PC-3 (cell line): ENCODE measurements at regions not wholly inside any gene's neighbourhood (a gene's known extent, or its start where the extent isn't known, plus 50 kb on each side); places are given as distances from the start of the nearest gene placed in this dataset.

Experiments used
- ATAC-seq: fragments of 200-7000 bp; cut with Tn5 transposase; 2 replicates; pipeline ENCODE4 v1.9.1; 2020; ENCODE audit warnings: mild to moderate bottlenecking, moderate library complexity
- BruUV-seq: library from RNA; stranded (reverse); fragments of 400-500 nt; replicated peaks from 2 replicates; lab custom pipeline; 2021; lab: Mats Ljungman, UMichigan
- CTCF ChIA-PET: fragments of 300-600 bp; sonication (Branson Sonifier 250); formaldehyde crosslinking; loops from one replicate; lab custom pipeline; 2022; ENCODE audit warnings: antibody characterized with exemption; lab: Charles Lee
- POLR2A ChIA-PET: fragments of 300-600 bp; sonication (Branson Sonifier 250); formaldehyde crosslinking; loops from one replicate; lab custom pipeline; 2022; ENCODE audit warnings: antibody characterized with exemption; ENCODE audit not compliant: unreplicated experiment; lab: Charles Lee
- DNase-seq: peaks from one replicate; pipeline ENCODE4 v3.0.0-alpha.2; 2015
- H2AFZ ChIP-seq: fragments of 300-600 bp; sonication (generic); 2 replicates; pipeline ENCODE4 v1.6.0; 2016; ENCODE audit warnings: antibody characterized with exemption, low read length
- H3F3A ChIP-seq: fragments of 300-600 bp; sonication (generic); one replicate; pipeline ENCODE4 v1.6.0; 2017; ENCODE audit warnings: antibody characterized with exemption, low read length, control low read depth, mild to moderate bottlenecking; ENCODE audit not compliant: unreplicated experiment
- H3K27ac ChIP-seq: fragments of 300-600 bp; sonication (generic); 2 replicates; pipeline ENCODE4 v1.5.1; 2016; ENCODE audit warnings: mild to moderate bottlenecking, low read length
- H3K27me3 ChIP-seq: fragments of 300-600 bp; sonication (generic); 2 replicates; pipeline ENCODE4 v1.6.1; 2016; ENCODE audit warnings: low read length, mixed read lengths
- H3K36me3 ChIP-seq: fragments of 300-600 bp; sonication (generic); 2 replicates; pipeline ENCODE4 v1.6.1; 2016; ENCODE audit warnings: low read depth, mixed run types, low read length, mixed read lengths
- H3K4me1 ChIP-seq: fragments of 300-600 bp; sonication (generic); 2 replicates; pipeline ENCODE4 v1.5.1; 2016; ENCODE audit warnings: low read length; ENCODE audit not compliant: insufficient read depth
- H3K4me2 ChIP-seq: fragments of 300-600 bp; sonication (generic); 2 replicates; pipeline ENCODE4 v1.6.0; 2016; ENCODE audit warnings: low read length
- H3K4me3 ChIP-seq: fragments of 300-600 bp; sonication (generic); 2 replicates; pipeline ENCODE4 v1.5.1; 2016; ENCODE audit warnings: mild to moderate bottlenecking, low read length, mixed read lengths
- H3K79me2 ChIP-seq: fragments of 300-600 bp; sonication (generic); 2 replicates; pipeline ENCODE4 v1.6.1; 2017; ENCODE audit warnings: low read length, mixed read lengths
- H3K9ac ChIP-seq: fragments of 300-600 bp; sonication (generic); 2 replicates; pipeline ENCODE4 v1.6.0; 2016; ENCODE audit warnings: mild to moderate bottlenecking, low read length
- H3K9me2 ChIP-seq: fragments of 300-600 bp; sonication (generic); replicated peaks from 2 replicates; pipeline ENCODE4 v1.6.1; 2016; ENCODE audit warnings: mixed run types, low read length, mixed read lengths
- H3K9me3 ChIP-seq: fragments of 300-600 bp; sonication (generic); 2 replicates; pipeline ENCODE4 v1.6.1; 2016; ENCODE audit warnings: low read length, mixed read lengths
- H4K20me1 ChIP-seq: fragments of 300-600 bp; sonication (generic); 2 replicates; pipeline ENCODE4 v1.6.1; 2016; ENCODE audit warnings: low read length, mixed read lengths
- EZH2 ChIP-seq: fragments of 300-600 bp; sonication (generic); IDR thresholded peaks from one replicate; pipeline ENCODE4 v1.6.1; 2017; ENCODE audit warnings: antibody characterized with exemption, mild to moderate bottlenecking, low read length; ENCODE audit not compliant: unreplicated experiment
- EZH2phosphoT487 ChIP-seq: fragments of 300-600 bp; sonication (generic); IDR thresholded peaks from 2 replicates; pipeline ENCODE4 v1.6.1; 2018; ENCODE audit warnings: mild to moderate bottlenecking, antibody characterized with exemption, low read length, borderline replicate concordance
- intact Hi-C: fragments of 100-400 bp; cut with micrococcal nuclease; formaldehyde crosslinking; loops from 2 replicates; pipeline ENCODE4 v1.9.0; 2023
- TF ChIP-seq, protein P1 (sequence below): fragments of 300-600 bp; sonication (generic); conservative IDR thresholded peaks from 2 replicates; pipeline ENCODE4 v1.5.1; 2017; ENCODE audit warnings: antibody characterized with exemption, low read depth, mild to moderate bottlenecking, low read length

- H3K36me3 ChIP-seq = no peaks in the 10 kb centered on the region
- H3K9me3 ChIP-seq = no peaks in the 10 kb centered on the region
- H2AFZ ChIP-seq = no peak overlapping the region
- H3K4me2 ChIP-seq = no peak overlapping the region
- TF ChIP-seq EZH2 = no peak
- TF ChIP-seq, protein P1, sequence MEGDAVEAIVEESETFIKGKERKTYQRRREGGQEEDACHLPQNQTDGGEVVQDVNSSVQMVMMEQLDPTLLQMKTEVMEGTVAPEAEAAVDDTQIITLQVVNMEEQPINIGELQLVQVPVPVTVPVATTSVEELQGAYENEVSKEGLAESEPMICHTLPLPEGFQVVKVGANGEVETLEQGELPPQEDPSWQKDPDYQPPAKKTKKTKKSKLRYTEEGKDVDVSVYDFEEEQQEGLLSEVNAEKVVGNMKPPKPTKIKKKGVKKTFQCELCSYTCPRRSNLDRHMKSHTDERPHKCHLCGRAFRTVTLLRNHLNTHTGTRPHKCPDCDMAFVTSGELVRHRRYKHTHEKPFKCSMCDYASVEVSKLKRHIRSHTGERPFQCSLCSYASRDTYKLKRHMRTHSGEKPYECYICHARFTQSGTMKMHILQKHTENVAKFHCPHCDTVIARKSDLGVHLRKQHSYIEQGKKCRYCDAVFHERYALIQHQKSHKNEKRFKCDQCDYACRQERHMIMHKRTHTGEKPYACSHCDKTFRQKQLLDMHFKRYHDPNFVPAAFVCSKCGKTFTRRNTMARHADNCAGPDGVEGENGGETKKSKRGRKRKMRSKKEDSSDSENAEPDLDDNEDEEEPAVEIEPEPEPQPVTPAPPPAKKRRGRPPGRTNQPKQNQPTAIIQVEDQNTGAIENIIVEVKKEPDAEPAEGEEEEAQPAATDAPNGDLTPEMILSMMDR = no peak
- no peak for TF ChIP-seq EZH2phosphoT487
- H3K9me2 ChIP-seq = no peaks in the 10 kb centered on the region
- no peak overlapping the region for H3K9ac ChIP-seq
- POLR2A ChIA-PET = no interaction called here
- no peaks in the 10 kb centered on the region for H3K4me1 ChIP-seq
- H3K27me3 ChIP-seq = peaks cover 43% of the 10 kb centered on the region
- no TSS peak for BruUV-seq
- CTCF ChIA-PET = no interaction called here
- H4K20me1 ChIP-seq = no peaks in the 10 kb centered on the region
- no peaks in the 10 kb centered on the region for H3K79me2 ChIP-seq
- intact Hi-C loops = no loop called here
- H3F3A ChIP-seq = no peaks in the 10 kb centered on the region
- H3K27ac ChIP-seq = no peak overlapping the region
- no peak overlapping the region for H3K4me3 ChIP-seq
- DNase-seq = no peak
- ATAC-seq = no peak
These were observed 62.3 kb upstream of the EGLN3 start for GRCh38 chr14:34012978-34013720.

DNA sequence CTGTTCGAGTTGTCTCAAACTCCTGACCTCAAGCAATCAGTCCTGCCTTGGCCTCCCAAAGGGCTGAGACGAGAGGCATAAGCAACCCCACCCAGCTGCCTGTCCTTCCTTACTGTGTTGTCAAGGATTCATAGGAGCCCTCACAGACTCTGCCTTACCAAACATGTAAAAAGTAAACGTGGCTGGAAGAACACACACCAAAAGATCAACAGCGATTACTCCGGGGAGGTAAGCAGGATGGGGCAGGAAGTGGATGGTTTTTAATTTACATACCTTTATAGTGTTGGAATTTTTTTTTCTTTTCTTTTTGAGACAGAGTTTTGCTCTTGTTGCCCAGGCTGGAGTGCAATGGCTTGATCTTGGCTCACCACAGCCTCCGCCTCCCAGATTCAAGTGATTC is 61.5 kb upstream of the EGLN3 start:
- ATAC-seq (no peak), DNase-seq (no peak)
- TF ChIP-seq EZH2 (no peak), EZH2phosphoT487 (no peak)
- TF ChIP-seq, protein P1 = no peak
- no peaks in the 10 kb centered on the region for H3K9me3 ChIP-seq
- H3K27ac ChIP-seq = no peak overlapping the region
- no peaks in the 10 kb centered on the region for H4K20me1 ChIP-seq
- H3K79me2 ChIP-seq = no peaks in the 10 kb centered on the region
- H3K4me3 ChIP-seq = no peak overlapping the region
- no peak overlapping the region for H3K4me2 ChIP-seq
- CTCF ChIA-PET = no interaction called here
- H3K9me2 ChIP-seq = no peaks in the 10 kb centered on the region
- POLR2A ChIA-PET = no interaction called here
- H3K9ac ChIP-seq = no peak overlapping the region
- intact Hi-C loops = no loop called here
- no peaks in the 10 kb centered on the region for H3F3A ChIP-seq
- peaks cover 40% of the 10 kb centered on the region for H3K27me3 ChIP-seq
- H3K4me1 ChIP-seq = no peaks in the 10 kb centered on the region
- H2AFZ ChIP-seq = no peak overlapping the region
- no TSS peak for BruUV-seq
- no peaks in the 10 kb centered on the region for H3K36me3 ChIP-seq

DNA sequence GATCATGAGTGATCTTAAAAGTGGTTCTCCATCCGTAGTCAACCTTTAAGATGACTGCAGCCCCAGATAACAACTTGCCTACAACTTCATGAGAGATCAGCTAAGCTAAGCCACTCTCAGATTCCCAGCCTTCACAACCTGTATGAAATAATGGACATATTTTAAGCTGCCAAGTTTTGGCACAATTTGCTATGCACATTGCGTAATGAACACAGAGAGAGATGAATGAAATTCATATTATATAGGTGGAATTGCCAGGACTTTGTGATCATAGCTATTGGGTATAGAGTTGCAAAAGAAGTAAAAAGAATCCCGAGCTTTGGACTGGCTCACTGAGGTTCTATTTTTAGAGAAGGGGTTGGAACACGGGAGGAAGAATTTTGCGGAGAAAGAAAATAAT is 59.1 kb upstream of the EGLN3 start:
- H3K27ac ChIP-seq = no peak overlapping the region
- ChIA-PET CTCF (no interaction called here), POLR2A (no interaction called here)
- no peaks in the 10 kb centered on the region for H3K4me1 ChIP-seq
- H3F3A ChIP-seq = no peaks in the 10 kb centered on the region
- DNase-seq (no peak), ATAC-seq (no peak)
- no peak overlapping the region for H3K4me2 ChIP-seq
- peaks cover 58% of the 10 kb centered on the region for H3K27me3 ChIP-seq
- no peak overlapping the region for H2AFZ ChIP-seq
- H3K9me2 ChIP-seq = no peaks in the 10 kb centered on the region
- H3K9ac ChIP-seq = no peak overlapping the region
- no peak overlapping the region for H3K4me3 ChIP-seq
- intact Hi-C loops = no loop called here
- no peak for TF ChIP-seq EZH2
- TF ChIP-seq, protein P1 = no peak
- TF ChIP-seq EZH2phosphoT487 = no peak
- no peaks in the 10 kb centered on the region for H4K20me1 ChIP-seq
- no peaks in the 10 kb centered on the region for H3K36me3 ChIP-seq
- no peaks in the 10 kb centered on the region for H3K9me3 ChIP-seq
- H3K79me2 ChIP-seq = no peaks in the 10 kb centered on the region
- no TSS peak for BruUV-seq
